Astrocyte (in vitro differentiated cells and primary cell): ENCODE measurements at regions not wholly inside any gene's neighbourhood (a gene's known extent, or its start where the extent isn't known, plus 50 kb on each side); places are given as distances from the start of the nearest gene placed in this dataset.

Experiments
- DNase-seq: peaks from one replicate; pipeline ENCODE4 v3.0.0-alpha.2; 2010; ENCODE audit warnings: low read depth
- FAIRE-seq: peaks from 2 replicates; lab custom pipeline; 2011; peaks lifted over from hg19 to GRCh38; lab: Jason Lieb, UNC
- H2AFZ ChIP-seq: 2 replicates; pipeline ENCODE4 v1.6.0; 2012; ENCODE audit warnings: low read depth, low read length, inconsistent platforms
- H3K27ac ChIP-seq: 2 replicates; pipeline ENCODE4 v1.5.1; 2011; ENCODE audit warnings: low read depth, low read length, inconsistent platforms
- H3K27me3 ChIP-seq: 2 replicates; pipeline ENCODE4 v1.6.0; 2011; ENCODE audit warnings: low read length, inconsistent platforms; ENCODE audit not compliant: insufficient read depth
- H3K36me3 ChIP-seq: 2 replicates; pipeline ENCODE4 v1.5.1; 2011; ENCODE audit warnings: low read length, inconsistent platforms; ENCODE audit not compliant: insufficient read depth
- H3K4me1 ChIP-seq: 2 replicates; pipeline ENCODE4 v1.5.1; 2011; ENCODE audit warnings: low read length, inconsistent platforms; ENCODE audit not compliant: insufficient read depth
- H3K4me2 ChIP-seq: 2 replicates; pipeline ENCODE4 v1.6.0; 2012; ENCODE audit warnings: low read length, inconsistent platforms
- H3K4me3 ChIP-seq: 2 replicates; pipeline ENCODE4 v1.5.1; 2011; ENCODE audit warnings: low read depth, mild to moderate bottlenecking, low read length, inconsistent platforms; ENCODE audit not compliant: insufficient read depth
- H3K79me2 ChIP-seq: 2 replicates; pipeline ENCODE4 v1.6.0; 2012; ENCODE audit warnings: mild to moderate bottlenecking, low read length, inconsistent platforms; ENCODE audit not compliant: insufficient read depth
- H3K9ac ChIP-seq: 2 replicates; pipeline ENCODE4 v1.6.0; 2012; ENCODE audit warnings: mild to moderate bottlenecking, low read length, inconsistent platforms
- H3K9me3 ChIP-seq: 2 replicates; pipeline ENCODE4 v1.5.1; 2012; ENCODE audit warnings: low read depth, mild to moderate bottlenecking, low read length, inconsistent platforms; ENCODE audit not compliant: insufficient read depth
- H4K20me1 ChIP-seq: 2 replicates; pipeline ENCODE4 v1.6.0; 2012; ENCODE audit warnings: low read length, inconsistent platforms; ENCODE audit not compliant: insufficient read depth
- H3K27ac Mint-ChIP-seq: one replicate; pipeline ENCODE4 v1.8.0; 2021; ENCODE audit warnings: mild to moderate bottlenecking, mixed read lengths; ENCODE audit not compliant: unreplicated experiment
- H3K27me3 Mint-ChIP-seq: one replicate; pipeline ENCODE4 v1.8.0; 2021; ENCODE audit warnings: low read depth, mixed read lengths; ENCODE audit not compliant: unreplicated experiment
- H3K36me3 Mint-ChIP-seq: one replicate; pipeline ENCODE4 v1.8.0; 2021; ENCODE audit warnings: low read depth, mixed read lengths; ENCODE audit not compliant: unreplicated experiment
- H3K4me1 Mint-ChIP-seq: one replicate; pipeline ENCODE4 v1.8.0; 2021; ENCODE audit warnings: low read depth, mixed read lengths; ENCODE audit not compliant: unreplicated experiment
- H3K4me3 Mint-ChIP-seq: one replicate; pipeline ENCODE4 v1.8.0; 2021; ENCODE audit warnings: mild to moderate bottlenecking, moderate library complexity, mixed read lengths; ENCODE audit not compliant: unreplicated experiment
- H3K9me3 Mint-ChIP-seq: one replicate; pipeline ENCODE4 v1.8.0; 2021; ENCODE audit warnings: mild to moderate bottlenecking, mixed read lengths; ENCODE audit not compliant: unreplicated experiment
- EZH2 ChIP-seq: IDR thresholded peaks from 2 replicates; pipeline ENCODE4 v1.6.1; 2012; ENCODE audit warnings: mild to moderate bottlenecking, low read length, inconsistent platforms; ENCODE audit not compliant: insufficient read depth
- TF ChIP-seq, protein P1 (sequence below): IDR thresholded peaks from 2 replicates; pipeline ENCODE4 v1.5.1; 2011; ENCODE audit warnings: low read depth, mild to moderate bottlenecking, inconsistent platforms, low read length, moderate library complexity; ENCODE audit not compliant: insufficient read depth

- TF ChIP-seq, protein P1, sequence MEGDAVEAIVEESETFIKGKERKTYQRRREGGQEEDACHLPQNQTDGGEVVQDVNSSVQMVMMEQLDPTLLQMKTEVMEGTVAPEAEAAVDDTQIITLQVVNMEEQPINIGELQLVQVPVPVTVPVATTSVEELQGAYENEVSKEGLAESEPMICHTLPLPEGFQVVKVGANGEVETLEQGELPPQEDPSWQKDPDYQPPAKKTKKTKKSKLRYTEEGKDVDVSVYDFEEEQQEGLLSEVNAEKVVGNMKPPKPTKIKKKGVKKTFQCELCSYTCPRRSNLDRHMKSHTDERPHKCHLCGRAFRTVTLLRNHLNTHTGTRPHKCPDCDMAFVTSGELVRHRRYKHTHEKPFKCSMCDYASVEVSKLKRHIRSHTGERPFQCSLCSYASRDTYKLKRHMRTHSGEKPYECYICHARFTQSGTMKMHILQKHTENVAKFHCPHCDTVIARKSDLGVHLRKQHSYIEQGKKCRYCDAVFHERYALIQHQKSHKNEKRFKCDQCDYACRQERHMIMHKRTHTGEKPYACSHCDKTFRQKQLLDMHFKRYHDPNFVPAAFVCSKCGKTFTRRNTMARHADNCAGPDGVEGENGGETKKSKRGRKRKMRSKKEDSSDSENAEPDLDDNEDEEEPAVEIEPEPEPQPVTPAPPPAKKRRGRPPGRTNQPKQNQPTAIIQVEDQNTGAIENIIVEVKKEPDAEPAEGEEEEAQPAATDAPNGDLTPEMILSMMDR: no peak
- no peak for TF ChIP-seq EZH2
- Histone ChIP-seq H3K9me3 (no peaks in the 10 kb centered on the region), H4K20me1 (no peaks in the 10 kb centered on the region), H3K27ac (no peak overlapping the region), H3K9ac (no peak overlapping the region), H3K36me3 (no peaks in the 10 kb centered on the region), H3K79me2 (no peaks in the 10 kb centered on the region), H3K27me3 (no peaks in the 10 kb centered on the region), H3K4me3 (no peak overlapping the region), H2AFZ (no peak overlapping the region), H3K4me2 (no peak overlapping the region), H3K4me1 (no peaks in the 10 kb centered on the region)
- no peaks in the 10 kb centered on the region for H3K4me1 Mint-ChIP-seq
- H3K27ac Mint-ChIP-seq: no peak overlapping the region
- DNase-seq (no peak), FAIRE-seq (peak; percentile 20)
- no peaks in the 10 kb centered on the region for H3K27me3 Mint-ChIP-seq
- H3K36me3 Mint-ChIP-seq: no peaks in the 10 kb centered on the region
- H3K4me3 Mint-ChIP-seq: no peak overlapping the region
- peaks cover 5% of the 10 kb centered on the region for H3K9me3 Mint-ChIP-seq
Measured at GRCh38 chrX:85444613-85445012, 65.1 kb upstream of the POF1B start.
